ENCODE measurements at regions not wholly inside any gene's neighbourhood (a gene's known extent, or its start where the extent isn't known, plus 50 kb on each side); places are given as distances from the start of the nearest gene placed in this dataset.

- DNase-seq: no peak
These were observed 338.7 kb upstream of the PDE4D start for GRCh38 chr5:60232036-60232795.

- no peak for DNase-seq
These were observed 336.9 kb upstream of the PDE4D start for GRCh38 chr5:60230456-60230855.

- no peak for DNase-seq
These were observed 336.2 kb upstream of the PDE4D start for GRCh38 chr5:60229691-60230185.

GRCh38 chr5:60228676-60229075 is 335.1 kb upstream of the PDE4D start:
- no peak for DNase-seq

- DNase-seq: no peak
These were observed 332.6 kb upstream of the PDE4D start for GRCh38 chr5:60226128-60226527.

GRCh38 chr5:60223342-60223741 is 329.8 kb upstream of the PDE4D start:
- no peak for DNase-seq

- DNase-seq: no peak
These were observed 326.4 kb upstream of the PDE4D start for GRCh38 chr5:60219921-60220320.

- DNase-seq: peak in 1 of 2 experiments; percentile 11
These were observed 317.3 kb upstream of the PDE4D start for GRCh38 chr5:60210810-60211209.

GRCh38 chr5:60209146-60209840 is 315.8 kb upstream of the PDE4D start:
- DNase-seq: no peak

- DNase-seq: no peak
These were observed 315.2 kb upstream of the PDE4D start for GRCh38 chr5:60208716-60209115.

- no peak for DNase-seq
These were observed 313.5 kb upstream of the PDE4D start for GRCh38 chr5:60207040-60207439.

- no peak for DNase-seq
These were observed 312.7 kb upstream of the PDE4D start for GRCh38 chr5:60206234-60206633.

- no peak for DNase-seq
These were observed 311.5 kb upstream of the PDE4D start for GRCh38 chr5:60205071-60205470.

GRCh38 chr5:60196385-60197113 is 303.0 kb upstream of the PDE4D start:
- no peak for DNase-seq

- DNase-seq: no peak
These were observed 302.0 kb upstream of the PDE4D start for GRCh38 chr5:60195551-60195950.

GRCh38 chr5:60195083-60195482 is 301.6 kb upstream of the PDE4D start:
- no peak for DNase-seq

GRCh38 chr5:60185231-60186099 is 291.9 kb upstream of the PDE4D start:
- DNase-seq: no peak

GRCh38 chr5:60184606-60185005 is 291.1 kb upstream of the PDE4D start:
- DNase-seq: no peak

- no peak for DNase-seq
These were observed 290.4 kb upstream of the PDE4D start for GRCh38 chr5:60183881-60184280.

GRCh38 chr5:60178101-60178500 is 284.6 kb upstream of the PDE4D start:
- DNase-seq: no peak

- DNase-seq: no peak
These were observed 284.1 kb upstream of the PDE4D start for GRCh38 chr5:60177596-60177995.

- DNase-seq: no peak
These were observed 280.1 kb upstream of the PDE4D start for GRCh38 chr5:60173667-60174066.

GRCh38 chr5:60163762-60164161 is 270.2 kb upstream of the PDE4D start:
- DNase-seq: no peak
